Ascending aorta (tissue), 2 donors: ENCODE measurements at regions not wholly inside any gene's neighbourhood (a gene's known extent, or its start where the extent isn't known, plus 50 kb on each side); places are given as distances from the start of the nearest gene placed in this dataset.

ENCODE experiments used
- DNase-seq, 2 donors: peaks; one replicate each; pipeline ENCODE4 v3.0.0-alpha.2; 2019; ENCODE audit warnings: low spot score in 2 of 2
- H3K27ac ChIP-seq, 2 donors: fragments of 200-600 bp; sonication (generic); one replicate each; pipeline ENCODE4 v1.5.1; 2016 to 2017; ENCODE audit warnings: mild to moderate bottlenecking in 1 of 2
- H3K27me3 ChIP-seq: fragments of 200-600 bp; sonication (generic); one replicate; pipeline ENCODE4 v1.5.1; 2017
- H3K36me3 ChIP-seq, 2 donors: fragments of 200-600 bp; sonication (generic); one replicate each; pipeline ENCODE4 v1.5.1; 2016
- H3K4me1 ChIP-seq, 2 donors: fragments of 200-600 bp; sonication (generic); one replicate each; pipeline ENCODE4 v1.5.1; 2016 to 2017; ENCODE audit warnings: mild to moderate bottlenecking in 1 of 2
- H3K4me3 ChIP-seq, 2 donors: fragments of 200-600 bp; sonication (generic); one replicate each; pipeline ENCODE4 v1.5.1; 2016 to 2017; ENCODE audit warnings: mild to moderate bottlenecking in 1 of 2
- H3K9me3 ChIP-seq, 2 donors: fragments of 200-600 bp; sonication (generic); one replicate each; pipeline ENCODE4 v1.5.1; 2016
- CTCF ChIP-seq, 3 experiments: fragments of 200-600 bp in 2 of 3; fragments of 450-650 bp in 1 of 3; sonication (generic) in 2 of 3; IDR thresholded peaks; one replicate each; pipeline ENCODE4 v1.5.1; 2016 to 2019; ENCODE audit warnings: antibody characterized with exemption in 3 of 3, mild to moderate bottlenecking in 1 of 3, moderate library complexity in 1 of 3
- intact Hi-C: fragments of 100-400 bp; cut with DNase I; formaldehyde crosslinking; loops from one replicate; pipeline ENCODE4 v1.15.1; 2023

- no peak overlapping the region for H3K27ac ChIP-seq
- intact Hi-C loops, result no loop called here
- H3K4me1 ChIP-seq, result no peaks in the 10 kb centered on the region
- no peaks in the 10 kb centered on the region for H3K36me3 ChIP-seq
- DNase-seq, result no peak
- TF ChIP-seq CTCF (IDR thresholded peaks at IDR 0.05), result no peak
- H3K9me3 ChIP-seq, result no peaks in the 10 kb centered on the region
- H3K4me3 ChIP-seq, result no peak overlapping the region
- no peaks in the 10 kb centered on the region for H3K27me3 ChIP-seq
These were observed 1757.9 kb upstream of the LRRTM1 start for GRCh38 chr2:82062463-82062862.

- no peak for DNase-seq
- no peaks in the 10 kb centered on the region for H3K4me1 ChIP-seq
- intact Hi-C loops, result no loop called here
These were observed 1751.3 kb upstream of the LRRTM1 start for GRCh38 chr2:82055846-82056245.

GRCh38 chr2:82043867-82044266 is 1739.3 kb upstream of the LRRTM1 start:
- no peak overlapping the region for H3K4me3 ChIP-seq
- H3K36me3 ChIP-seq, result no peaks in the 10 kb centered on the region
- no peak for DNase-seq
- no peaks in the 10 kb centered on the region for H3K4me1 ChIP-seq
- intact Hi-C loops, result no loop called here
- TF ChIP-seq CTCF (IDR thresholded peaks at IDR 0.05), result no peak
- no peaks in the 10 kb centered on the region for H3K9me3 ChIP-seq
- H3K27ac ChIP-seq, result no peak overlapping the region
- no peaks in the 10 kb centered on the region for H3K27me3 ChIP-seq

More at GRCh38 chr2:82055846-82056245, 1751.3 kb upstream of the LRRTM1 start:
- no peak for TF ChIP-seq CTCF (IDR thresholded peaks at IDR 0.05)
- Histone ChIP-seq H3K27me3 (no peaks in the 10 kb centered on the region), H3K36me3 (no peaks in the 10 kb centered on the region), H3K27ac (no peak overlapping the region), H3K4me3 (no peak overlapping the region), H3K9me3 (no peaks in the 10 kb centered on the region)

- DNase-seq, result no peak
- H3K4me1 ChIP-seq, result no peaks in the 10 kb centered on the region
- no peaks in the 10 kb centered on the region for H3K27me3 ChIP-seq
- H3K36me3 ChIP-seq, result no peaks in the 10 kb centered on the region
- H3K4me3 ChIP-seq, result no peak overlapping the region
- H3K27ac ChIP-seq, result no peak overlapping the region
- no peak for TF ChIP-seq CTCF (IDR thresholded peaks at IDR 0.05)
- no peaks in the 10 kb centered on the region for H3K9me3 ChIP-seq
- intact Hi-C loops, result no loop called here
These were observed 1723.5 kb upstream of the LRRTM1 start for GRCh38 chr2:82027921-82028615.

GRCh38 chr2:82023710-82024109 is 1719.2 kb upstream of the LRRTM1 start:
- H3K4me1 ChIP-seq, result no peaks in the 10 kb centered on the region
- no peak for DNase-seq
- intact Hi-C loops, result no loop called here
- no peaks in the 10 kb centered on the region for H3K36me3 ChIP-seq
- no peak overlapping the region for H3K27ac ChIP-seq
- H3K27me3 ChIP-seq, result no peaks in the 10 kb centered on the region
- no peak for TF ChIP-seq CTCF (IDR thresholded peaks at IDR 0.05)
- no peaks in the 10 kb centered on the region for H3K9me3 ChIP-seq
- H3K4me3 ChIP-seq, result no peak overlapping the region

- no peak overlapping the region for H3K4me3 ChIP-seq
- H3K27ac ChIP-seq, result no peak overlapping the region
- no peaks in the 10 kb centered on the region for H3K4me1 ChIP-seq
- no peaks in the 10 kb centered on the region for H3K36me3 ChIP-seq
- no peak for DNase-seq
- TF ChIP-seq CTCF (IDR thresholded peaks at IDR 0.05), result no peak
- H3K27me3 ChIP-seq, result no peaks in the 10 kb centered on the region
- no peaks in the 10 kb centered on the region for H3K9me3 ChIP-seq
- intact Hi-C loops, result no loop called here
These were observed 1709.1 kb upstream of the LRRTM1 start for GRCh38 chr2:82013641-82014040.
